OCI-LY7 (cell line): ENCODE measurements at regions not wholly inside any gene's neighbourhood (a gene's known extent, or its start where the extent isn't known, plus 50 kb on each side); places are given as distances from the start of the nearest gene placed in this dataset.

Experiments
- CTCF ChIP-seq: fragments of 200-600 bp; sonication (generic); conservative IDR thresholded peaks from 2 replicates; pipeline ENCODE4 v1.5.1; 2014; ENCODE audit warnings: mild to moderate bottlenecking, antibody characterized with exemption, low read length, moderate library complexity, mixed read lengths
- EZH2phosphoT487 ChIP-seq: fragments of 200-600 bp; sonication (generic); IDR thresholded peaks from 2 replicates; pipeline ENCODE4 v1.6.1; 2018; ENCODE audit warnings: low read depth, borderline replicate concordance, mild to moderate bottlenecking, mixed run types, antibody characterized with exemption, low read length, moderate library complexity, mixed read lengths

GRCh38 chr9:78525986-78526560, 229.1 kb downstream of the PSAT1 start:
- TF ChIP-seq CTCF (no peak), EZH2phosphoT487 (no peak)
